HEK293T (cell line): ENCODE measurements at regions not wholly inside any gene's neighbourhood (a gene's known extent, or its start where the extent isn't known, plus 50 kb on each side); places are given as distances from the start of the nearest gene placed in this dataset.

Source experiments
- BHLHE40 ChIP-seq: fragments of 450-650 bp; IDR thresholded peaks from 2 replicates; pipeline ENCODE4 v1.6.1; 2016; ENCODE audit warnings: mild to moderate bottlenecking, moderate library complexity, borderline replicate concordance
- CTBP1 ChIP-seq: fragments of 450-650 bp; IDR thresholded peaks from 2 replicates; pipeline ENCODE4 v1.6.1; 2016; ENCODE audit warnings: borderline replicate concordance
- ELF4 ChIP-seq: fragments of 450-650 bp; IDR thresholded peaks from 2 replicates; pipeline ENCODE4 v1.6.1; 2017; ENCODE audit warnings: antibody characterized with exemption
- FOXM1 ChIP-seq: fragments of 450-650 bp; IDR thresholded peaks from 2 replicates; pipeline ENCODE4 v1.6.1; 2017; ENCODE audit warnings: mild to moderate bottlenecking, borderline replicate concordance
- L3MBTL2 ChIP-seq: fragments of 450-650 bp; conservative IDR thresholded peaks from 2 replicates; pipeline ENCODE4 v1.6.1; 2016; ENCODE audit warnings: mild to moderate bottlenecking
- NFRKB ChIP-seq: fragments of 450-650 bp; IDR thresholded peaks from 2 replicates; pipeline ENCODE4 v1.6.1; 2016; ENCODE audit warnings: mild to moderate bottlenecking, moderate library complexity

DNA sequence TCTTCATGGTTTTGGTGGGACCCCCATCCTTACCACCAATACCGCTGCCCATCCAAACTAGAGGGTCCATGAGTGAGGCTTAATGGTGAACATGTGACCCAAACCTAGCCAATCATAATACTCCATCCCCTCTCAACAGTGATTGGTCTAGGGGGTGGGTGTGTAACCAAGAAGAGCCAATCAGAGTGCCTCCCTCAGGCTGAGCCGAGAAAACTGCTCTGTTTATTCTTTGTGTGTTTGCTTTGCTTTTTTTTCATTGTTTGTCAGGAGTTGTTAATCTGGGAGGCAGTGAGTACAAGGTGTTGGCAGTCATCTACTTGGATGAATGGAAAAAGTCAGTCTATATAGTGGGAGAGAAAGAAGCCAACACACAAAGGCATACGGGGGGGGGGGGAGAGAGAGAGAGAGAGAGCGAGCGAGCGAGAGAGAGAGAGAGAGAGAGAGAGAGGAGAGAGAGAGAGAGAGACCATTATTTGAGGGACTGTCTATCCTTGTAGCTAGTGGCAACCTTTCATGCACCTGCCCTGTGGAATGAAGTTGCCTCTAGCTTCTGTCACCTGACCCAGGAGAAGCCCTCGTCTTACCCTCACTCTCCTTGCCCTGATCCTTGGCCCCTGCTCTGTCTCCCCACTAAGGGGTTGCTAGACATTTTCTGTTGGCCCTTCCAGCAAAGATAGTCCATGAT, 441.7 kb downstream of the TYW1 start:
- TF ChIP-seq CTBP1 (no peak), ELF4 (no peak), BHLHE40 (no peak), L3MBTL2 (no peak), FOXM1 (no peak), NFRKB (no peak)
